KOPT-K1 (cell line): ENCODE measurements at regions not wholly inside any gene's neighbourhood (a gene's known extent, or its start where the extent isn't known, plus 50 kb on each side); places are given as distances from the start of the nearest gene placed in this dataset.
"Not testable (repeated sequence)": the region's sequence is repeated elsewhere in the genome, so short reads cannot be mapped to it uniquely, and the experiment has no call there.

Experiments used
- H3K27ac ChIP-seq: fragments of 200-600 bp; sonication (generic); 2 replicates; pipeline ENCODE4 v1.5.1; 2016; ENCODE audit warnings: antibody characterized with exemption, mild to moderate bottlenecking, low read depth, low read length; ENCODE audit not compliant: poor library complexity, severe bottlenecking
- H3K36me3 ChIP-seq: fragments of 200-600 bp; sonication (generic); 2 replicates; pipeline ENCODE4 v1.5.1; 2017; ENCODE audit warnings: antibody characterized with exemption, mild to moderate bottlenecking, low read length, moderate library complexity; ENCODE audit not compliant: insufficient read depth
- H3K9me3 ChIP-seq: fragments of 200-600 bp; sonication (generic); 2 replicates; pipeline ENCODE4 v1.5.1; 2017; ENCODE audit warnings: antibody characterized with exemption, low read length, mild to moderate bottlenecking; ENCODE audit not compliant: insufficient read depth, poor library complexity, severe bottlenecking

DNA sequence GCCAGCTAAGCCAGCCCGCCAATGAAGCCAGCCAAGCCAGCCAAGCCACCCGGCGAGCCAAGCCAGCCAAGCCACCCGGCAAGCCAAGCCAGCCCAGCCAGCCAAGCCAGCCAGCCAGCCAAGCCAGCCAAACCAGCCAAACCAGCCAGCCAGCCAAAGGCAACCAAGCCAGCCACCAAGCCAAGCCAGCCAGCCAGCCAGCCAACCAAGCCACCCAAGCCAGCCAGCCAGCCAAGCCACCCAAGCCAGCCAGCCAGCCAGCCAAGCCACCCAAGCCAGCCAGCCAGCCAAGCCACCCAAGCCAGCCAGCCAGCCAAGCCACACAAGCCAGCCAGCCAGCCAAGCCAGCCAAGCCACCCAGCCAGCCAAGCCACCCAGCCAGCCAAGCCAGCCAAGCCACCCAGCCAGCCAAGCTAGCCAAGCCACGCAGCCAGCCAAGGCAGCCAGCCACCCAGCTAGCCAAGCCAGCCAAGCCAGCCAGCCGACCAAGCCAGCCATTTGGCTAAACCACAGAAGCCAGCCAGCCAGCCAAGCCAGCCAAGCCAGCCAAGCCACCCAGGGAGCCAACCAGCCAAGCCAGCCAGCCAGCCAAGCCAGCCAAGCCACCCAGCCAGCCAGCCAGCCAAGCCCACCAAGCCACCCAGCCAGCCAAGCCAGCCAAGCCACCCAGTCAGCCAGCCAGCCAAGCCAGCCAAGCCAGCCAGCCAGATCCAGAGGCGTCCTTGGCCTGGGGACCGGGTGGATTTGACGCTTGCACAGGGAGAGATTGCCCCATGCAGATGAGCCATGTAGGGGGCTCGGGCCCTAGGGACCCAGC, 198.0 kb downstream of the GOLGA6L6 start:
- not testable (repeated sequence) for H3K27ac ChIP-seq, H3K36me3 ChIP-seq
- peaks cover 22% of the 10 kb centered on the region for H3K9me3 ChIP-seq

DNA sequence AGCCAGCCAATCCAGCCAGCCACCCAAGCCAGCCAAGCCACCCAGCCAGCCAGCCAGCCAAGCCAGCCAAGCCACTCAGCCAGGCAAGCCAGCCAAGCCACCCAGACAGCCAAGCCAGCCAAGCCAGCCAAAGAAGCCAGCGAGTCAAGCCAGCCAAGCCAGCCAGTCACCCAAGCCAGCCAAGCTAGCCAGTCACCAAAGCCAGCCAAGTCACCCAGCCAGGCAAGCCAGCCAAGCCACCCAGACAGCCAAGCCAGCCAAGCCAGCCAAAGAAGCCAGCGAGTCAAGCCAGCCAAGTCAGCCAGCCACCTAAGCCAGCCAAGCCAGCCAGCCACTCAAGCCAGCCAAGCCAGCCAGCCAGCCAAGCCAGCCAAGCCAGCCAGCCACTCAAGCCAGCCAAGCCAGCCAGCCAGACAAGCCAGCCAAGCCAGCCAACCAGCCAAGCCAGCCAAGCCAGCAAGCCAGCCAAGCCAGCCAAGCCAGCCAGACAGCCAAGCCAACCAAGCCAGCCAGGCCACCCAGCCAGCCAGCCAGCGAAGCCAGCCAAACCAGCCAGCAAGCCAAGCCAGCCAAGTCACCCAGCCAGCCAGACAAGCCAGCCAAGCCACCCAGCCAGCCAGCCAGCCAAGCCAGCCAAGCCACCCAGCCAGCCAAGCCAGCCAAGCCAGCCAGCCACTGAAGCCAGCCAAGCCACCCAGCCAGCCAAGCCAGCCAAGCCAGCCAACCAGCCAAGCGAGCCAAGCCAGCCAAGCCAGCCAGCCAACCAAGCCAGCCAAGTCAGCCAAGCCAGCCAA, 198.8 kb downstream of the GOLGA6L6 start:
- H3K9me3 ChIP-seq: peaks cover 22% of the 10 kb centered on the region
- H3K36me3 ChIP-seq: not testable (repeated sequence)

DNA sequence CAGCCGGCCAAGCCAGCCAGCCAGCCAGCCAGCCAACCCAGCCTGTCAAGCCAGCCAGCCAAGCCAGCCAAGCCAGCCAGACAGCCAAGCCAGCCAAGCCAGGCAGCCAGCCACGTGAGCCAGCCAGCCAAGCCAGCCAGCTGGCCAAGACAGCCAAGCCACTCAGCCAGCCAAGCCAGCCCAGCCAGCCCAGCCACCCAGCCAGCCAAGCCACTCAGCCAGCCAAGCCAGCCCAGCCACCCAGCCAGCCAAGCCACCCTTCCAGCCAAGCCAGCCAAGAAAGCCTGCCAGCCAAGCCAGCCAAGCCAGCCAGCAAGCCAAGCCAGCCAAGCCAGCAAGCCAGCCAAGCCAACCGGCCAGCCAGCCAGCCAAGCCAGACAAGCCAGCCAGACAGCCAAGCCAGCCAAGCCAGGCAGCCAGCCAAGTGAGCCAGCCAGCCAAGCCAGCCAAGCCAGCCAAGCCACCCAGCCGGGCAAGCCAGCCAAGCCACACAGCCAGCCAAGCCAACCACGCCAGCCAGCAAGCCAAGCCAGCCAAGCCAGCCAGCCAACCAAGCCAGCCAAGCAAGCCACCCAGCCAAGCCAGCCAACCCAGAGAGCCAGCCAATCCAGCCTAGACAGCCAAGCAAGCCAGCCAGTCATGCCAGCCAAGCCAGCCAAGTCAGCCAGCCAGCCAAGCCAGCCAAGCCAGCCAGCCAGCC, 199.5 kb downstream of the GOLGA6L6 start:
- Histone ChIP-seq H3K36me3 (no peaks in the 10 kb centered on the region), H3K9me3 (peaks cover 26% of the 10 kb centered on the region), H3K27ac (no peak overlapping the region)

More for the DNA sequence above, 198.8 kb downstream of the GOLGA6L6 start:
- not testable (repeated sequence) for H3K27ac ChIP-seq

GRCh38 chr15:20340931-20341661, 200.5 kb downstream of the GOLGA6L6 start:
- Histone ChIP-seq H3K36me3 (no peaks in the 10 kb centered on the region), H3K27ac (no peak overlapping the region), H3K9me3 (peaks cover 33% of the 10 kb centered on the region)

DNA sequence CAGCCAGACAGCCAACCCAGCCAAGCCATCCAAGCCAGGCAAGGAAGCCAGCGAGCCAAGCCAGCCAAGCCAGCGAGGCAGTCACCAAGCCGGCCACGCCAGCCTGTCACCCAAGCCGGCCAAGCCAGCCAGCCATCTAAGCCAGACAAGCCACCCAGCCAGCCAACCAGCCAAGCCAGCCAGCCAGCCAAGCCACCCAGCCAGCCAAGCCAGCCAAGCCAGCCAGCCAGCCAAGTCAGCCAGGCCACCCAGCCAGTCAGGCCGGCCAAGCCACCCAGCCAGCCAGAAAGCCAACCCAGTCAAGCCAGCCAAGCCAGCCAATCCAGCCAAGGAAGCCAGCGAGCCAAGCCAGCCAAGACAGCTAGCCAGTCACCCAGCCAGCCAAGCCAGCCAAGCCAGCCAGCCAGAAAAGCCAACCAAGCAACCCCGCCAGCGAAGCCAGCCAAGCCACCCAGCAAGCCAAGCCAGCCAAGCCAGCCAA, 201.2 kb downstream of the GOLGA6L6 start:
- Histone ChIP-seq H3K36me3 (no peaks in the 10 kb centered on the region), H3K27ac (no peak overlapping the region), H3K9me3 (peaks cover 33% of the 10 kb centered on the region)

- H3K27ac ChIP-seq, H3K36me3 ChIP-seq: not testable (repeated sequence)
- H3K9me3 ChIP-seq: peaks cover 33% of the 10 kb centered on the region
These were observed 202.4 kb downstream of the GOLGA6L6 start for GRCh38 chr15:20339086-20339791.

DNA sequence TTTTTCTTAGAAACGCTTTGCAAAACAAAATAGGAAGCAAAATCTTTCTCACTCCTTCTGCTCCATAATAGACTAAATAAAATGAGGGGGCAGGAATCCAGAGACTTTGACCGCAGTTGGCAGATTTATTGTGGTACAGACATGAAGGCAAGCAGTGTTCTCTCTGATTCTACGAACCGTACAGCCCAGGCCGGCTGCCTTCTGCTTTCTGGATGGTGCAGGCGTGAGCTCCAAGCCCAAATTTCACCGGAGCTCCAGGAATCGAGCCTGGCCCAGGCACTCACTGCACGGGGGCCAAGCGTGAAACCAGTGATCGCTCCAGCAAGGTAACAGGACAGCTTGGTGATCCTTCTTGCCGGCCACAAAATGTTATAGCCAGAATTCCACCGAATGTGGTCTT, 202.9 kb downstream of the GOLGA6L6 start:
- not testable (repeated sequence) for H3K36me3 ChIP-seq, H3K27ac ChIP-seq
- peaks cover 33% of the 10 kb centered on the region for H3K9me3 ChIP-seq

- not testable (repeated sequence) for H3K36me3 ChIP-seq, H3K27ac ChIP-seq
- peaks cover 27% of the 10 kb centered on the region for H3K9me3 ChIP-seq
These were observed 204.4 kb downstream of the GOLGA6L6 start for GRCh38 chr15:20337238-20337637.

GRCh38 chr15:20334451-20334850, 207.1 kb downstream of the GOLGA6L6 start:
- H3K27ac ChIP-seq, H3K36me3 ChIP-seq: not testable (repeated sequence)
- H3K9me3 ChIP-seq: peaks cover 10% of the 10 kb centered on the region

DNA sequence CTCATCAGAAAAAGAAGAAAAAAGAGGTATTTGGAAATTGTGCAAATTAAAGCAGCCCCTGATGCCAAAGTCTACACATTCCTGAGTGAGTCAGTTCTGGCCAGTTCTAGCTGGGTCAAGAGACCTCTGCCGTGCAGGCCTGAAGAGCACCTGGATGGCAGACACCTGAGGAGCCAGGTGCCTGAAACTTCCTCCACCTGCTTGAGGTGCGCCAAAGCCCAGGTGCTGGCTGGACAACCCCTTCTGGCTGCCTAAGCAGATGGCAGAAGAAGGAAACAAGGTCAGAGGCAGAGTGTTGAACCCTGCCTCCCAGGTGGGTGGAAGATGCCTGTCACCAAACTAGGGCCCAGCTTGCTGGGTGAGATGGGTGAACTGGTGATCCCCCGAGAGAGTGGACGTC, 215.8 kb downstream of the GOLGA6L6 start:
- not testable (repeated sequence) for H3K27ac ChIP-seq, H3K9me3 ChIP-seq, H3K36me3 ChIP-seq

DNA sequence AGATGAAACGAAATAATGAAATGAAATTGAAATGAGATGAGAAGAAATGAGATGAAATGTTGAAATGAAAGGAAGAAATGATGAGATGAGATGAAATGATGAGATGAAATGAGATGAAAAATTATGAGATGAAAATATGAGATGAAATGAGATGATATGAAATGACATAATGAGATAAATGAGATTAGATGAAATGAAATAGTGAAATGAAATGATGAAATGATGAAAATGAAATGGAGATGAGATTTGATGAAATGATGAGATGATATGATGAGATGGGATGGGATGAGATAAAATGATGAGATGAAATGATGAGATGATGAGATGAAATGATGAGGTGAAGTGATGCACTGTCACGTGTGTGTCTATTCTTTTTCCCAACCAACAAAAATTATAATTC, 224.5 kb downstream of the GOLGA6L6 start:
- not testable (repeated sequence) for H3K27ac ChIP-seq, H3K9me3 ChIP-seq, H3K36me3 ChIP-seq

- H3K36me3 ChIP-seq, H3K9me3 ChIP-seq, H3K27ac ChIP-seq: not testable (repeated sequence)
These were observed 230.5 kb downstream of the GOLGA6L6 start for GRCh38 chr15:20311014-20311680.

- Histone ChIP-seq H3K36me3 (no peaks in the 10 kb centered on the region), H3K9me3 (peaks cover 6% of the 10 kb centered on the region), H3K27ac (no peak overlapping the region)
These were observed 231.0 kb downstream of the GOLGA6L6 start for GRCh38 chr15:20310603-20311002.

DNA sequence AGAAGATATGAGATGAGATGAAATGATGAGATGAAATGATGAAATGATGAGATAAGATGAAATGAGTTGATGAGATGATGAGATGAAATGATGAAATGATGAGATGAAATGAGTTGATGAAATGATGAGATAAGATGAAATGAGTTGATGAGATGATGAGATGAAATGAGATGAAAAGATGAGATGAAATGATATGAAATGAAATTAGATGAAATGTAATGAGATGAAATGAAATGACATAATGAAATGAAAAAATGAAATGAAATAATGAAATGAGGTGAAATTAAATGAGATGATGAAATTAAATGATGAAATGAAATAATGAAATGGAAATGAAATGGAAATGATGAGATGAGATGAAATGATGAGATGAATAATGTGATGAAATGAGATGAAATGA, 231.6 kb downstream of the GOLGA6L6 start:
- not testable (repeated sequence) for H3K9me3 ChIP-seq, H3K36me3 ChIP-seq, H3K27ac ChIP-seq
